ENCODE measurements at regions not wholly inside any gene's neighbourhood (a gene's known extent, or its start where the extent isn't known, plus 50 kb on each side); places are given as distances from the start of the nearest gene placed in this dataset.

DNA sequence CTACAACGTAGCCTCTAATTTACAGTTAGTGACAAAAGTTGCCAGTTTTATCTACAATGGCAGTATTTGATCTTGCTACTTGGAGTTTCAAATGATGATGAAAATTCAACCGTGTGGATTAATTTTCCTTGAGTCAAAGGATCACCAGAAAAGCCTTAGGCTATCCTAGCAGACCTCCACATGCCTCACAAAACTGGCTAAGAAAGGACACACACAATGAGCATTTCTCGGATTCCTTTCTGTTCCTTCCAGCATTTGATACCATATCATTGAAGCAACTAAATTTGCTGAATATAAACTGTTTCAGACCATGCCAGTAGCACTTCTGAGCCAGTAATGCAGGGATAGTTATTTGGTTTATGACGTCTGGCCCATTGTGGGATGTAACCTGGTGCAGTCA is 587.4 kb upstream of the MDFIC2 start:
- DNase-seq (ENCODE audit: low read depth in 1 of 2, low spot score in 1 of 2) = no peak

DNA sequence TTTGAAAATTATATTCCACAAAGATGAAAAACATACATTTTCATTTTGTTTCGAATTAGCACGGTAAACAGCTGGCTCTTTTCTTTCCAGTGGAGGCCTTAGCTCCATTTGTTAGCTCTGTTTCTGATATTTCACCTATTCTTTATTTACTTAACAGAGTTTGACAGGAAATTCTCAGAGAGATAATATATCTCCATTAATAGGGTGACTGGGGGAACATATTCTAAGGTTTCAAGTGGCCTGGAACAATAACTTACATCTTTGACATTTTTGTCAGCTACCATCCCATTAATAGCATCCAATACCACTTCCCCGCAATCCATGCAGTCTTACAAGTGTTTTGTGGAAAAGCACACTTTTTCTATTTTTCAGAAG is 577.6 kb upstream of the MDFIC2 start:
- DNase-seq (ENCODE audit: low read depth in 1 of 2, low spot score in 1 of 2) = no peak

DNA sequence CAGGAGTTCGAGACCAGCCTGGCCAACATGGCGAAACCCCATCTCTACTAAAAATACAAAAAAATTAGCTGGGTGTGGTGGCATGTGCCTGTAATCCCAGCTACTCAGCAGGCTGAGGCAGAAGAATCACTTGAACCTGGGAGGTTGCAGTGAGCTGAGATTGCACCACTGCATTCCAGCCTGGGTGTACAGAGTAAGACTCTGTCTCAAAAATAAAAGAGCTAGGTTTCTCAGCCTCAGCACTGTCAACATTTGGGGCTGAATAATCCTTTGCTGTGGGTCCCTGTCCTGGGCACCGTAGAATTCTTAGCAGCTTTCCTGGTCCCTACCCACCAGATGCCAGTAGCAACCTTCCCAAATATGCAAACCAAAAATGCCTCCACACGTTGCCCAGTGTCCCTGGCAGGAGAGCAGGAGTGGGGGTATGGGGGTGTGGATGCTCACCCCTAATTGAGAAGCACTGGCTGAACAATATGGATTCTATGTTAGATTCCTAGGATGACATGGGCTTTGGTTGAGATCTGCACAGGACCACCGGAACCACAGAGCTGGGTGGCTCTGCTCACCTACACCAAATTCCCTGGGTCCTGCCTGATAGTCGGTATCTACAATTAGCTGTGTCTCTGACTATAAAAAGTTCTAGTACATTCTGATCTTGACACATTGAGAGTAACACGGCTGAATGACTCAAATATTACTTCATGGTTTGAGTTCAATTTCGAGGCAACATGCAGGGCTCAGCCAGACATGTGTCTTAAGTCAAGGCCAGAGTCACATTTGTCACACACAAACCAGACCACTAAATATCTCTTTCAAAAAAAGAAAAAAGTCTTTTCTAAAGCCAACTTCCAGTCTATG is 577.0 kb upstream of the MDFIC2 start:
- DNase-seq (ENCODE audit: low read depth in 1 of 2, low spot score in 1 of 2) = no peak

DNA sequence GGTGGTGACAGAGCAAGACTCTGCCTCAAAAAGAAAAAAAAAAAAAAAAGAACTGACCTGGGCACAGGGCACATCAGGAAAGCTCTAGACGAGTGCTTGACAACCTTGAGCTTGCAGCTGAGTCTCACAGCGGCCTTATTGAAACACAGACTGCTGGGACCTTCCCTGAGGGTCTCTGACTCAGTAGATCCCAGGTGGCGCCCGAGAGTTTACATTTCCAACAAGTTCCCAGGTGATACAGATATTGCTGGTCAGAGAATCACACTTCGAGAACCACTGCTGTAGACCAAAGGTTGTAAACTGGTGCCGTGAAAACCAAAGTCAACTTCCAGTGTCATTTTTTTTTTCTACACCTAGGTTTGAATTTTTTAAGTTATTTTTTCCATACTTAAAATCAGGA is 573.2 kb upstream of the MDFIC2 start:
- no peak for DNase-seq (ENCODE audit: low read depth in 1 of 2, low spot score in 1 of 2)

DNA sequence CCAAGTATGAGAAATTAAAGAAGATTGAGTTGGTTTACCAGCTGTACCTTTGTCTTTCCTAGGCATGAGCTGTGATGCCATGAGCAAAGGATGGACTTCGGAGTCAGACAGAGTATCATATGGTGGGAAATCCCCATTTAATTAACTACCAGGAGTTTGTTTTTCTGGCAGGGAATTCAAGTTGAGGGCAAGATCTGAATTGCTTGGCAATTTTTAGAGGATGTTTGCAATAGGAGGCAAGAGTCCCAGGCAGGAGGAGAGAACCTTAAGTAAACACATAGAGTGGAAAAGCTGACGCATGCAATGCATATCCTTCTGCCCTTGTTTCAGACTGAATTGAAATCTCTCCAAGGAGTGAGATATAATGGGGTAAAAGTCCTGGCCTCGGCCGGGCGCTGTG is 569.7 kb upstream of the MDFIC2 start:
- DNase-seq (ENCODE audit: low read depth in 1 of 2, low spot score in 1 of 2) = no peak

GRCh38 chr3:70880421-70880820 is 568.0 kb upstream of the MDFIC2 start:
- DNase-seq (ENCODE audit: low read depth in 1 of 2, low spot score in 1 of 2) = no peak

DNA sequence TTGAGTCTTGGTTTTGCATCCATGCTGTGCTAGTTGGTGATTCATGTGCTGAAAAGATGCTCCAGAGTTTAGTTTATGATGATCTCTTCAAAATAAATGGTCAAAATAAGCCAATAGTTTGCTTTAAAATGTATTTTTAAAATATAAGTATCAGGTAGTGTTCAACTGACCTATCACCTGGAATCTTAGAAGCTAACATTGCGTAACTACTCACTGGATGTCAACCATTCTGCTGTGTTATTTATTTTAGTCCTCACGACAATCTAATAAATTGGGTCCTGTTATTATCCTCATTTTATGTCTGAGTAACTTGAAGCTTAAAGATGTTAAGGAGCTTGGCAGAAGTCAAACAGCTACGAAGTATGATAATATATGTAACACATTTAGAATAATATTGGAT is 563.7 kb upstream of the MDFIC2 start:
- DNase-seq (ENCODE audit: low read depth in 1 of 2, low spot score in 1 of 2) = no peak

DNA sequence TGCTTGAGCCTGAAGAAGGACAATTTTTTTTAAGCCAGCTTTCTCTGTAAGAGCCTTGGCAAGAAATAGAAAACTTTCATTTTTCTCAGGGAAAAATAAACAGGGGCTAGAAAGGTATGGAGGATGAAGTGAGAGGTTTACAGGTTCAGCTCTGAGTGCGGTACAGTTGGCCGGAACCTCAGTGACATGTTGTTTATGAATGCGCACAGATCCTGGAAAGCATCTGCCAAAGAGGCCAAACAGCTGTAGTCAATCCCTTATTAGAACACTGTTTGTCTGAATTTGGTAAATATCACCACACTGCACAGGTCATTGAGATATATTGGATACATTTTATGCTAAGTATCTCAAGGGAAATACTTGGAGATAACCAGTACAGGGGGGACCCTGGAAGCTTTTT is 561.8 kb upstream of the MDFIC2 start:
- no peak for DNase-seq (ENCODE audit: low read depth in 1 of 2, low spot score in 1 of 2)

- no peak for DNase-seq (ENCODE audit: low read depth in 1 of 2, low spot score in 1 of 2)
Measured at GRCh38 chr3:70873686-70874085, 561.2 kb upstream of the MDFIC2 start.

- DNase-seq (ENCODE audit: low read depth in 1 of 2, low spot score in 1 of 2) = no peak
Measured at GRCh38 chr3:70871909-70872656, 559.6 kb upstream of the MDFIC2 start.

GRCh38 chr3:70870576-70870975 is 558.1 kb upstream of the MDFIC2 start:
- DNase-seq (ENCODE audit: low read depth in 1 of 2, low spot score in 1 of 2) = no peak

DNA sequence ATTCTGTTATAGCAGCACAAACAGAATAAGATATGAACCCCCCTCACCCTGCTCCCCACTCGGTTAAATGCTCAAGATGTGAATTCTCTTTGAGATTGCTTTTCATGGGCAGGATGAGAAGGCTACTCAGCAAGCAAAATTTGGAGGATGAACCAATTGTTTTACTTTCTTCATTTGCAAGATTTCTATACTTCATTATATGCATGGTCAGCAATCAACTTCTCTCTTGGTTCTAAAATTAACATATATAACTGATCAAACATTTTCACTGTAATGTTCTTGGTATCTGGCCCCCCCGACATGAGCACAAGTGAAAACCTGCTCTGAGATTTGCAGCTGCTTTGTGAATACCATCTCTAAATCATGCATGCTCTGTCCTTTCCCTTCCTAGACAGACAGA is 556.1 kb upstream of the MDFIC2 start:
- DNase-seq (ENCODE audit: low read depth in 1 of 2, low spot score in 1 of 2) = no peak

DNA sequence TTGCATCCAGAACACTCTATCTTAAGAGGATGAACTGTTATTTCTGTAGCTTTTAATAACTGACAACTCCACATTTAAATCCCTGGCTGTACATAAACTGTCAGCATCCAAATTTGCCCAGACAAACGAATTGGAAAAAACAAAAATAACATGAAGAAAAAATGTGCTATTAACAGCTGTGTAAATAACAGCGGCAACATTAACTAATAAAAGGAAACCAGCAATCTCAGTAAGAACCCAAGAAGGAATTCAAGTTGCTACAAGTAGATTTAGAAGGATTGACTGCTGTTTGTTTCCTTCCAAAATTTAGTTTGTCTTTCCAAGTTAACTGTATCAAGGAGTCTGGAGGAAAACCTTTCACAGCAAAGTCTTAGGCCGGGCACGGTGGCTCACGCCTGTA is 550.6 kb upstream of the MDFIC2 start:
- DNase-seq (ENCODE audit: low read depth in 1 of 2, low spot score in 1 of 2) = no peak

- DNase-seq (ENCODE audit: low read depth in 1 of 2, low spot score in 1 of 2) = no peak
Measured at GRCh38 chr3:70861855-70862254, 549.4 kb upstream of the MDFIC2 start.

GRCh38 chr3:70861234-70861633 is 548.8 kb upstream of the MDFIC2 start:
- no peak for DNase-seq (ENCODE audit: low read depth in 1 of 2, low spot score in 1 of 2)

DNA sequence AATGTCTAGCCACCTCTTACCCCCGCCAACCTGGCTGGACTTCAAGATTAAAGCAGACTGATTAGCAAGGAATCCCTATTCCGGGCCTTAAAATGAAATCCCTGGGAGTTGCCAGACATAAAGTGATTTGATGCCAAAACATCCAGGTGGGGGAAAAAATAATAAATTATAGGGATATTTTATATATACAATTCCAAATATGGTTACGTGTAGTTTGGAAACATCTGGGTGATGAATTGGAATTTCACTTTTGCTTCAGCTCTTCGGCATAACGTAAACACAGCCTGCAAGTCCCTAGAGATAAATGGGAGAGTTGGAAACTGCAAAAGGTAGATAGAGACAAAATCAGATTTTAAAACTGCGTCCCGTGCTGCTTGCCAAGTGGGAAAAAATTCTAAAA is 545.5 kb upstream of the MDFIC2 start:
- DNase-seq (ENCODE audit: low read depth in 1 of 2, low spot score in 1 of 2) = no peak

DNA sequence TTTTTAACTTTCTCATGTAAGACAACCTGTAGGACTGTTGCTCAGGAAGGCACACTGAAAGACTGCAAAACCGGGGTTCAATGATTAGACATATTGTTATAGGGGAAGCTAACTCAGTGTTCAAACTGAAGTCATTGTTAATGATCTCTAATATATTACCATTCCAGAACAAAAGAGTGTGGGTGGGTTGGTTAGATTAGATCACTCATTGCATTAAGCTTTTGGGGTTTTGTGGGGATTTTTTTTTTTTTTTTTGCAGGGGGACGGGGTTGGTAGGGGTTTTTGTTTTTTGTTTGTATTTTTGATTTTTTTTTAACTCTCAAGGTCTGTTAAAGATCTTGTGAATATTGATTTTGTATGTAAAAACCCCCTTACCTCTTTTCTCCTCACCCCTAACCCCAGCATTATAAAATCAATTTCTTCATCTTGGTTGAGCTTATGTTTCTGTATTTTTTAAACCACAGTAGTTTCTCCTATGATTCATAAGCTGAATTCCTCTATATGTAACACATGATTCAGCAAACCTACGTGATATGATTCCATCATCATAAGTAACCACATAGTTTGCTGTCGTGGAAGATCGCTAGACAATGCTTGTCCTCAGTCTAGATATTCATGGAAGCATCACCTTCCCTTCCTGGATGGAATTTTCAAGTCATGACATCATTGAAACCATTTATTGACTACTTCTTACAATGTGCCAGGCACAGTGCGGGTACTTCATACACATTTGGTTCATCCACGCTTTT is 544.1 kb upstream of the MDFIC2 start:
- DNase-seq (ENCODE audit: low read depth in 1 of 2, low spot score in 1 of 2) = no peak

- DNase-seq (ENCODE audit: low read depth in 1 of 2, low spot score in 1 of 2) = no peak
Measured at GRCh38 chr3:70855149-70855548, 542.7 kb upstream of the MDFIC2 start.

GRCh38 chr3:70854108-70854507 is 541.7 kb upstream of the MDFIC2 start:
- DNase-seq (ENCODE audit: low read depth in 1 of 2, low spot score in 1 of 2) = no peak

- DNase-seq (ENCODE audit: low read depth in 1 of 2, low spot score in 1 of 2) = no peak
Measured at GRCh38 chr3:70853161-70853944, 540.9 kb upstream of the MDFIC2 start.
